ENCODE measurements at regions not wholly inside any gene's neighbourhood (a gene's known extent, or its start where the extent isn't known, plus 50 kb on each side); places are given as distances from the start of the nearest gene placed in this dataset.

DNA sequence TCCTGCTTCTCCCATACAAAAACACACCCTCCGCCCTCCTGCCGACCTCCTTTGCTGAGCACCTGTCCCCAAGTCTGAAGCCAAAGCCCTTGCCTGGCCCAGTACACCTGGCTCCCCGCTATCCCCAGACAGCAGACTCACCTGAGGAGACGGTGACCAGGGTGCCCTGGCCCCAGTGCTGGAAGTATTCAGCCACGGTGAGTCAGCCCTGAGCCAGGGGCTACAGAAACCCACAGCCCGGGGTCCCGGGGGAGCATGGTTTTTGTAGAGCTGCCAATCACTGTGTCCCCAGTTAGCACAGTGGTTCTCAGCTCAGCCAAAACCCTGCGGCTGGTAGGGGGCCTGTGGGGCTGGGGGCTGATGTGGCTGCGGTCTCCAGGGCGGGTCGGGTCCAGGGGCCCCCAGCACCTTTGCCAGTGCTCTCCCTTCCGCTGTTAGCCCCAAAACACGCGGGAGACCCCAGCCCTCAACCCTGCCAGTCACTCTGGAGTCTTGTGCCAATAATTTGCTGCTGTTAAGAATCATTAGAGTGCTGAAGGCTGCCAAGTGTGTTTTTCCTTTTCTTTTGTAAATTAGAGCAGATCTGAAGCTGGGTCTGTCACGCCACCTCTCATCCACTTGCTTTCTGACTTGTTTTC, 339.0 kb downstream of the TMEM121 start:
- no peak for FAIRE-seq
- no peak for DNase-seq (ENCODE audit: low read depth in 1 of 2, low spot score in 1 of 2)
- no peak overlapping the region for H3K4me3 ChIP-seq
- ChIA-PET CTCF (no interaction called here), POLR2A (no interaction called here)
- ATAC-seq: no peak
- TF ChIP-seq PHF8 (IDR thresholded peaks at IDR 0.05; ENCODE audit: borderline replicate concordance, low read depth): no peak
- TF ChIP-seq GATA3 (IDR thresholded peaks at IDR 0.05; ENCODE audit: borderline replicate concordance): no peak
- TF ChIP-seq, protein P1, sequence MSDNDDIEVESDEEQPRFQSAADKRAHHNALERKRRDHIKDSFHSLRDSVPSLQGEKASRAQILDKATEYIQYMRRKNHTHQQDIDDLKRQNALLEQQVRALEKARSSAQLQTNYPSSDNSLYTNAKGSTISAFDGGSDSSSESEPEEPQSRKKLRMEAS (IDR thresholded peaks at IDR 0.05): no peak
- no peak for TF ChIP-seq HMGXB4 (CRISPR knock-in tag; IDR thresholded peaks at IDR 0.05; ENCODE audit: borderline replicate concordance)
- TF ChIP-seq HEYL (CRISPR knock-in tag; IDR thresholded peaks at IDR 0.05): no peak
- no peak for TF ChIP-seq RCOR1 (IDR thresholded peaks at IDR 0.05; ENCODE audit: low read depth, low read length)
- TF ChIP-seq CEBPB (IDR thresholded peaks at IDR 0.05): no peak
- TF ChIP-seq PBX3 (IDR thresholded peaks at IDR 0.05): no peak
- no peak for TF ChIP-seq ZNF302 (CRISPR knock-in tag; IDR thresholded peaks at IDR 0.05)
- TF ChIP-seq POLR2A (IDR thresholded peaks at IDR 0.05; ENCODE audit: low read length): no peak
- no peak for TF ChIP-seq TFCP2L1 (CRISPR knock-in tag; IDR thresholded peaks at IDR 0.05)
- TF ChIP-seq CBX8 (IDR thresholded peaks at IDR 0.05): no peak
- TF ChIP-seq TP53 (CRISPR knock-in tag; IDR thresholded peaks at IDR 0.05): no peak
- TF ChIP-seq CHD4 (IDR thresholded peaks at IDR 0.05; ENCODE audit: borderline replicate concordance): no peak
- TF ChIP-seq ZFP36 (IDR thresholded peaks at IDR 0.05; ENCODE audit: borderline replicate concordance, partially characterized antibody): no peak
- H3K4me2 ChIP-seq: no peak overlapping the region
- no peaks in the 10 kb centered on the region for H3K9me3 ChIP-seq
- WGBS (ENCODE audit: missing lambda C conversion rate): 21% methylated on average over 13 of the region's 15 CpGs
- no peak overlapping the region for H3K27ac ChIP-seq
- no peaks in the 10 kb centered on the region for H3K4me1 ChIP-seq

GRCh38 chr14:105865904-105866840, 339.8 kb downstream of the TMEM121 start:
- ATAC-seq (no peak; a peak in 1 of 6 replicates), FAIRE-seq (no peak), DNase-seq (ENCODE audit: low read depth in 1 of 2, low spot score in 1 of 2) (no peak)
- Histone ChIP-seq H3K27ac (no peak overlapping the region), H3K4me2 (no peak overlapping the region), H3K4me1 (no peaks in the 10 kb centered on the region), H3K9me3 (no peaks in the 10 kb centered on the region), H3K4me3 (no peak overlapping the region)
- whole genome bisulfite sequencing (ENCODE audit: missing lambda C conversion rate): 45% methylated on average over 21 of the region's 32 CpGs
- ChIA-PET CTCF (interaction anchor here (0.5 kb wide), 1 partner anchor 570 kb away, joined by 3 read pairs; no protein-coding TSS in a partner anchor), POLR2A (no interaction called here)
- TF ChIP-seq HOXB5 (CRISPR knock-in tag; IDR thresholded peaks at IDR 0.05): no peak

DNA sequence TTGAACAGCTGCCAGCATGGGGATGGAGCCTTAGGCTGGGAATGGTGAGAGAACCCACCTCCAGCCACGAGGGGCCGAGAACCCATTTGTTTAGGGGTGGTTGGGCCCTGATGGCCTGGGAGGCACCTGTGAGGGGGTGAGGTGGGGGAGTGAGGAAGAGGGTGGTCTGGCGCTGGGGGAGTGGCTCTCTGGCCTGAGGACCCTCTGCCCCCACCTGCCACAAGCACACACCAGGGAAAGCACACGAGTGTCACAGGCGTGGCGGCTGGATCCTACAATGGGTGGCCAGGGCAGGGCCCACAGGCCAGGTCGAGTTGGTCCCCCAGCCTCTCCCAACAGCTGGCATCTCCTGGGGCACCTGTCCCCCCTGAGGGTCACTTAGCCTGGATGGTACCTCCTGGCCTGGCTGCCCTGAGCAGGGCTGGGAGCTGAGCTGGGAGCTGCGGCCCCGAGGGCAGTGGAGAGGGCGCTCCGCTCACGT, 340.5 kb downstream of the TMEM121 start:
- ChIA-PET CTCF (no interaction called here), POLR2A (no interaction called here)
- no peaks in the 10 kb centered on the region for H3K4me1 ChIP-seq
- no peak for DNase-seq (ENCODE audit: low read depth in 1 of 2, low spot score in 1 of 2)
- no peaks in the 10 kb centered on the region for H3K9me3 ChIP-seq
- TF ChIP-seq TFCP2L1 (CRISPR knock-in tag; IDR thresholded peaks at IDR 0.05) (no peak), HOXB5 (CRISPR knock-in tag; IDR thresholded peaks at IDR 0.05) (no peak), MAZ (IDR thresholded peaks at IDR 0.05; ENCODE audit: borderline replicate concordance, low read depth, low read length) (no peak), ZNF302 (CRISPR knock-in tag; IDR thresholded peaks at IDR 0.05) (no peak), HEYL (CRISPR knock-in tag; IDR thresholded peaks at IDR 0.05) (no peak), PHF8 (IDR thresholded peaks at IDR 0.05; ENCODE audit: borderline replicate concordance, low read depth) (no peak), JUNB (IDR thresholded peaks at IDR 0.05) (no peak), MAFK (IDR thresholded peaks at IDR 0.05; ENCODE audit: partially characterized antibody) (no peak)
- WGBS (ENCODE audit: missing lambda C conversion rate): 73% methylated on average over 11 of the region's 12 CpGs
- no peak for ATAC-seq
- no peak overlapping the region for H3K27ac ChIP-seq
- H3K4me2 ChIP-seq: no peak overlapping the region
- H3K4me3 ChIP-seq: no peak overlapping the region
- no peak for FAIRE-seq
